WTC11 (cell line): ENCODE measurements at regions not wholly inside any gene's neighbourhood (a gene's known extent, or its start where the extent isn't known, plus 50 kb on each side); places are given as distances from the start of the nearest gene placed in this dataset.

ENCODE experiments used
- ATAC-seq: fragments of 200-7000 bp; cut with Tn5 transposase; 2 replicates; pipeline ENCODE4 v1.10.0; 2021; ENCODE audit warnings: mild to moderate bottlenecking, moderate library complexity
- CTCF ChIA-PET: fragments of 300-600 bp; sonication (Branson Sonifier 250); formaldehyde crosslinking; loops from one replicate; lab custom pipeline; 2021; ENCODE audit warnings: antibody characterized with exemption; lab: Charles Lee
- POLR2A ChIA-PET: fragments of 350-600 bp; sonication (Branson Sonifier 250); formaldehyde crosslinking; loops from one replicate; lab custom pipeline; 2021; ENCODE audit warnings: antibody characterized with exemption; lab: Charles Lee
- DNase-seq: peaks from one replicate; pipeline ENCODE4 v3.0.0; 2021; ENCODE audit warnings: low spot score
- H3K27ac Mint-ChIP-seq: 2 replicates; pipeline ENCODE4 v1.8.0; 2021; ENCODE audit warnings: mixed read lengths
- H3K27me3 Mint-ChIP-seq: 2 replicates; pipeline ENCODE4 v1.8.0; 2021; ENCODE audit warnings: low read depth, mild to moderate bottlenecking, moderate library complexity, mixed read lengths
- H3K36me3 Mint-ChIP-seq: 2 replicates; pipeline ENCODE4 v1.8.0; 2021; ENCODE audit warnings: mixed read lengths
- H3K4me1 Mint-ChIP-seq: 2 replicates; pipeline ENCODE4 v1.8.0; 2022; ENCODE audit warnings: mixed read lengths
- H3K4me3 Mint-ChIP-seq: 2 replicates; pipeline ENCODE4 v1.8.0; 2021; ENCODE audit warnings: mild to moderate bottlenecking, moderate library complexity, mixed read lengths
- H3K9me3 Mint-ChIP-seq: 2 replicates; pipeline ENCODE4 v1.8.0; 2021; ENCODE audit warnings: mixed read lengths
- E2F1 ChIP-seq: sonication (generic); formaldehyde crosslinking; IDR thresholded peaks from 2 replicates; pipeline ENCODE4 v1.8.0; 2022; ENCODE audit warnings: mild to moderate bottlenecking, missing genetic modification reagents
- E2F4 ChIP-seq: sonication (generic); formaldehyde crosslinking; IDR thresholded peaks from 2 replicates; pipeline ENCODE4 v1.8.1; 2022; ENCODE audit warnings: low read depth, mild to moderate bottlenecking, moderate library complexity, missing genetic modification reagents, borderline replicate concordance
- EMX1 ChIP-seq: fragments of 250-450 bp; sonication (Bioruptor Pico); IDR thresholded peaks from 2 replicates; pipeline ENCODE4 v1.8.0; 2021; ENCODE audit warnings: mild to moderate bottlenecking
- FOXK1 ChIP-seq: sonication (generic); formaldehyde crosslinking; IDR thresholded peaks from 2 replicates; pipeline ENCODE4 v1.8.0; 2022; ENCODE audit warnings: mild to moderate bottlenecking, moderate library complexity, missing genetic modification reagents
- GRHL2 ChIP-seq: fragments of 250-450 bp; sonication (Bioruptor Pico); IDR thresholded peaks from 2 replicates; pipeline ENCODE4 v1.8.0; 2022; ENCODE audit warnings: mild to moderate bottlenecking, moderate library complexity; ENCODE audit not compliant: insufficient replicate concordance, severe bottlenecking
- GTF2I ChIP-seq: fragments of 250-450 bp; sonication (Bioruptor Pico); conservative IDR thresholded peaks from 2 replicates; pipeline ENCODE4 v1.4.0; 2021; ENCODE audit warnings: mild to moderate bottlenecking
- JUN ChIP-seq: sonication (generic); formaldehyde crosslinking; IDR thresholded peaks from 2 replicates; pipeline ENCODE4 v1.8.0; 2023; ENCODE audit warnings: mild to moderate bottlenecking, missing genetic modification reagents
- MLX ChIP-seq: sonication (generic); formaldehyde crosslinking; IDR thresholded peaks from 2 replicates; pipeline ENCODE4 v1.8.1; 2023; ENCODE audit warnings: mild to moderate bottlenecking, missing genetic modification reagents, moderate library complexity
- OVOL2 ChIP-seq: fragments of 250-450 bp; sonication (Bioruptor Pico); IDR thresholded peaks from 2 replicates; pipeline ENCODE4 v1.9.0; 2021; ENCODE audit warnings: mild to moderate bottlenecking, borderline replicate concordance
- SMAD3 ChIP-seq: sonication (generic); formaldehyde crosslinking; IDR thresholded peaks from 2 replicates; pipeline ENCODE4 v1.8.0; 2022; ENCODE audit warnings: missing genetic modification reagents, mild to moderate bottlenecking, borderline replicate concordance
- STAT6 ChIP-seq: sonication (generic); formaldehyde crosslinking; conservative IDR thresholded peaks from 2 replicates; pipeline ENCODE4 v1.8.1; 2023; ENCODE audit warnings: mild to moderate bottlenecking, low read depth, missing genetic modification reagents, moderate library complexity
- ZBTB21 ChIP-seq: sonication (generic); formaldehyde crosslinking; IDR thresholded peaks from 2 replicates; pipeline ENCODE4 v1.8.1; 2023; ENCODE audit warnings: mild to moderate bottlenecking, missing genetic modification reagents, borderline replicate concordance
- ZNF121 ChIP-seq: sonication (generic); formaldehyde crosslinking; IDR thresholded peaks from 2 replicates; pipeline ENCODE4 v1.8.0; 2023; ENCODE audit warnings: missing genetic modification reagents
- ZNF138 ChIP-seq: sonication (generic); formaldehyde crosslinking; conservative IDR thresholded peaks from 2 replicates; pipeline ENCODE4 v1.8.1; 2022; ENCODE audit warnings: mild to moderate bottlenecking, moderate library complexity, missing genetic modification reagents
- ZNF396 ChIP-seq: fragments of 250-450 bp; sonication (Bioruptor Pico); IDR thresholded peaks from 2 replicates; pipeline ENCODE4 v1.8.0; 2021; ENCODE audit warnings: mild to moderate bottlenecking, moderate library complexity, borderline replicate concordance
- ZNF423 ChIP-seq: fragments of 250-450 bp; sonication (Bioruptor Pico); IDR thresholded peaks from 2 replicates; pipeline ENCODE4 v2.1.2; 2022; ENCODE audit warnings: mild to moderate bottlenecking, moderate library complexity
- ZNF512 ChIP-seq: sonication (generic); formaldehyde crosslinking; IDR thresholded peaks from 2 replicates; pipeline ENCODE4 v1.8.1; 2022; ENCODE audit warnings: missing genetic modification reagents, borderline replicate concordance
- ZNF671 ChIP-seq: fragments of 250-450 bp; sonication (Bioruptor Pico); IDR thresholded peaks from 2 replicates; pipeline ENCODE4 v1.8.0; 2021; ENCODE audit warnings: mild to moderate bottlenecking
- ZSCAN18 ChIP-seq: fragments of 250-450 bp; sonication (Bioruptor Pico); IDR thresholded peaks from 2 replicates; pipeline ENCODE4 v2.1.2; 2022; ENCODE audit warnings: mild to moderate bottlenecking, moderate library complexity

- ATAC-seq, result no peak
- Mint-ChIP-seq H3K9me3 (no peaks in the 10 kb centered on the region), H3K27me3 (peaks cover 4% of the 10 kb centered on the region; the same call in 1 of the 2 replicates), H3K27ac (no peak overlapping the region), H3K4me1 (peaks cover 6% of the 10 kb centered on the region), H3K36me3 (no peaks in the 10 kb centered on the region)
- ChIA-PET CTCF (no interaction called here), POLR2A (no interaction called here)
- no peak for DNase-seq
- TF ChIP-seq ZNF671 (CRISPR knock-in tag) (no peak), E2F1 (CRISPR knock-in tag) (no peak), ZNF423 (CRISPR knock-in tag) (no peak)
- TF ChIP-seq, all 79 proteins: peak for 0
- no peak overlapping the region for H3K4me3 Mint-ChIP-seq
Measured at GRCh38 chr4:24642981-24643547, 58.7 kb upstream of the DHX15 start.

- Mint-ChIP-seq H3K4me1 (peaks cover 6% of the 10 kb centered on the region), H3K4me3 (no peak overlapping the region), H3K36me3 (no peaks in the 10 kb centered on the region), H3K9me3 (no peaks in the 10 kb centered on the region), H3K27ac (no peak overlapping the region), H3K27me3 (peaks cover 4% of the 10 kb centered on the region; the same call in 1 of the 2 replicates)
- ATAC-seq (0 out of 2 replicates have a peak, but pooled peaks have one; percentile 24), DNase-seq (no peak)
- POLR2A ChIA-PET, result no interaction called here
- CTCF ChIA-PET, result no interaction called here
- TF ChIP-seq FOXK1 (CRISPR knock-in tag) (no peak), ZSCAN18 (CRISPR knock-in tag) (no peak), JUN (no peak), EMX1 (CRISPR knock-in tag) (no peak), OVOL2 (no peak), ZNF396 (CRISPR knock-in tag) (no peak), ZBTB21 (no peak), SMAD3 (CRISPR knock-in tag) (no peak), ZNF512 (no peak), ZNF138 (CRISPR knock-in tag) (no peak)
Measured at GRCh38 chr4:24643774-24644520, 59.6 kb upstream of the DHX15 start.

GRCh38 chr4:24644983-24645764 lies 60.8 kb upstream of the DHX15 start:
- TF ChIP-seq E2F4 (no peak), MLX (CRISPR knock-in tag) (no peak), JUN (no peak), ZBTB21 (no peak), GTF2I (CRISPR knock-in tag) (no peak), ZNF121 (CRISPR knock-in tag) (no peak), STAT6 (CRISPR knock-in tag) (no peak), GRHL2 (CRISPR knock-in tag) (no peak)
- TF ChIP-seq, all 79 proteins: peak for 0
- no peak overlapping the region for H3K27ac Mint-ChIP-seq
- DNase-seq (no peak), ATAC-seq (no peak)
- ChIA-PET CTCF (no interaction called here), POLR2A (no interaction called here)
- peaks cover 10% of the 10 kb centered on the region for H3K4me1 Mint-ChIP-seq
- H3K4me3 Mint-ChIP-seq, result no peak overlapping the region
- peaks cover 4% of the 10 kb centered on the region; the same call in 1 of the 2 replicates for H3K27me3 Mint-ChIP-seq
- no peaks in the 10 kb centered on the region for H3K36me3 Mint-ChIP-seq
- no peaks in the 10 kb centered on the region for H3K9me3 Mint-ChIP-seq
